ENCODE measurements at regions not wholly inside any gene's neighbourhood (a gene's known extent, or its start where the extent isn't known, plus 50 kb on each side); places are given as distances from the start of the nearest gene placed in this dataset.
A peak's percentile ranks its signal among the peaks of the same experiment; 100 is the strongest.

GRCh38 chr5:100479079-100479688 lies 56.0 kb upstream of the FAM174A start:
- Histone ChIP-seq H3K27me3 (no peaks in the 10 kb centered on the region), H3K9me3 (no peaks in the 10 kb centered on the region), H3K36me3 (no peaks in the 10 kb centered on the region), H3K4me3 (no peak overlapping the region), H3K4me1 (no peaks in the 10 kb centered on the region), H3K27ac (no peak overlapping the region)
- TF ChIP-seq CTCF (IDR thresholded peaks at IDR 0.05): peak in 1 of 2 donors; percentile 40
- no peak for DNase-seq (ENCODE audit: low spot score)

- DNase-seq (ENCODE audit: low spot score): no peak
- no peak for TF ChIP-seq CTCF (IDR thresholded peaks at IDR 0.05)
- Histone ChIP-seq H3K36me3 (no peaks in the 10 kb centered on the region), H3K9me3 (no peaks in the 10 kb centered on the region), H3K4me3 (no peak overlapping the region), H3K27ac (no peak overlapping the region), H3K27me3 (no peaks in the 10 kb centered on the region), H3K4me1 (no peaks in the 10 kb centered on the region)
Measured at GRCh38 chr5:100472091-100472490, 63.1 kb upstream of the FAM174A start.

- H3K9me3 ChIP-seq: no peaks in the 10 kb centered on the region
- no peaks in the 10 kb centered on the region for H3K36me3 ChIP-seq
- H3K27ac ChIP-seq: no peak overlapping the region
- H3K27me3 ChIP-seq: no peaks in the 10 kb centered on the region
- no peak for TF ChIP-seq CTCF (IDR thresholded peaks at IDR 0.05)
- H3K4me3 ChIP-seq: no peak overlapping the region
- DNase-seq (ENCODE audit: low spot score): no peak
- no peaks in the 10 kb centered on the region for H3K4me1 ChIP-seq
Measured at GRCh38 chr5:100469767-100470166, 65.4 kb upstream of the FAM174A start.

- Histone ChIP-seq H3K27me3 (no peaks in the 10 kb centered on the region), H3K36me3 (no peaks in the 10 kb centered on the region), H3K4me1 (no peaks in the 10 kb centered on the region), H3K27ac (no peak overlapping the region), H3K9me3 (no peaks in the 10 kb centered on the region), H3K4me3 (no peak overlapping the region)
- no peak for TF ChIP-seq CTCF (IDR thresholded peaks at IDR 0.05)
- no peak for DNase-seq (ENCODE audit: low spot score)
Measured at GRCh38 chr5:100464418-100464817, 70.8 kb upstream of the FAM174A start.

GRCh38 chr5:100456615-100457014 lies 78.6 kb upstream of the FAM174A start:
- no peaks in the 10 kb centered on the region for H3K27me3 ChIP-seq
- no peaks in the 10 kb centered on the region for H3K9me3 ChIP-seq
- H3K27ac ChIP-seq: no peak overlapping the region
- H3K36me3 ChIP-seq: no peaks in the 10 kb centered on the region
- no peak for TF ChIP-seq CTCF (IDR thresholded peaks at IDR 0.05)
- DNase-seq (ENCODE audit: low spot score): no peak
- no peak overlapping the region for H3K4me3 ChIP-seq
- H3K4me1 ChIP-seq: no peaks in the 10 kb centered on the region

DNA sequence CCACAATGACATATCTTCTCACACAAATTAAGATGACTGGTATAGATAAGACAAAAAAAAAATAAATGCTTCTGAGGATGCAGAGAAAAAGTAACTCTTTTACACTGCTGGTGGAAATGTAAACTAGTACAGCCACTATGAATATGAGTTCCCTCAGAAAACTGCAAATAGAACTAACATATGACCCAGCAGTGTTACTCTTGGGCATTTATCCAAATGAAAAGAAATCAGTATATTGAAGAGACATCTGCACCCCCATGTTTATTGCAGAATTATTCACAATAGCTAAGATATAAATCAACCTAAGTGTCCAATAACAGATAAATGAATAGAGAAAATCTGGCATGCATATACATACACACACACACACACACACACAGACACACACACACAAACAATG lies 83.0 kb upstream of the FAM174A start:
- no peak for TF ChIP-seq CTCF (IDR thresholded peaks at IDR 0.05)
- Histone ChIP-seq H3K36me3 (no peaks in the 10 kb centered on the region), H3K4me3 (no peak overlapping the region)

More for the DNA sequence above, 83.0 kb upstream of the FAM174A start:
- Histone ChIP-seq H3K4me1 (no peaks in the 10 kb centered on the region), H3K27me3 (no peaks in the 10 kb centered on the region), H3K9me3 (peaks cover 0 to 5% of the 10 kb centered on the region in 2 donors), H3K27ac (no peak overlapping the region)
- DNase-seq (ENCODE audit: low spot score): no peak

All from right atrium auricular region (tissue), 2 donors.